Stomach smooth muscle (tissue), 2 donors: ENCODE measurements at regions not wholly inside any gene's neighbourhood (a gene's known extent, or its start where the extent isn't known, plus 50 kb on each side); places are given as distances from the start of the nearest gene placed in this dataset.

Experiments
- H3K27ac ChIP-seq: one replicate; pipeline ENCODE4 v1.7.0; 2013; ENCODE audit warnings: mild to moderate bottlenecking, low read length, inconsistent platforms
- H3K27me3 ChIP-seq, 2 donors: one replicate each; pipeline ENCODE4 v1.7.0; 2013; ENCODE audit warnings: low read length in 2 of 2; ENCODE audit not compliant: insufficient read depth in 2 of 2, control insufficient read depth in 1 of 2
- H3K36me3 ChIP-seq, 2 donors: one replicate each; pipeline ENCODE4 v1.7.0; 2013; ENCODE audit warnings: low read length in 2 of 2; ENCODE audit not compliant: control insufficient read depth in 2 of 2, insufficient read depth in 2 of 2
- H3K4me1 ChIP-seq: one replicate; pipeline ENCODE4 v1.7.0; 2013; ENCODE audit warnings: low read length; ENCODE audit not compliant: control insufficient read depth, insufficient read depth
- H3K4me3 ChIP-seq, 2 donors: one replicate each; pipeline ENCODE4 v1.7.0; 2013; ENCODE audit warnings: low read length in 2 of 2
- H3K9ac ChIP-seq, 2 donors: one replicate each; pipeline ENCODE4 v1.7.0; 2013; ENCODE audit warnings: low read length in 2 of 2, mild to moderate bottlenecking in 1 of 2
- H3K9me3 ChIP-seq, 2 donors: one replicate each; pipeline ENCODE4 v1.7.0; 2013; ENCODE audit warnings: low read length in 2 of 2; ENCODE audit not compliant: control insufficient read depth in 2 of 2
- donor health status: healthy.
- donor health status: Pancreatic carcinoma.

DNA sequence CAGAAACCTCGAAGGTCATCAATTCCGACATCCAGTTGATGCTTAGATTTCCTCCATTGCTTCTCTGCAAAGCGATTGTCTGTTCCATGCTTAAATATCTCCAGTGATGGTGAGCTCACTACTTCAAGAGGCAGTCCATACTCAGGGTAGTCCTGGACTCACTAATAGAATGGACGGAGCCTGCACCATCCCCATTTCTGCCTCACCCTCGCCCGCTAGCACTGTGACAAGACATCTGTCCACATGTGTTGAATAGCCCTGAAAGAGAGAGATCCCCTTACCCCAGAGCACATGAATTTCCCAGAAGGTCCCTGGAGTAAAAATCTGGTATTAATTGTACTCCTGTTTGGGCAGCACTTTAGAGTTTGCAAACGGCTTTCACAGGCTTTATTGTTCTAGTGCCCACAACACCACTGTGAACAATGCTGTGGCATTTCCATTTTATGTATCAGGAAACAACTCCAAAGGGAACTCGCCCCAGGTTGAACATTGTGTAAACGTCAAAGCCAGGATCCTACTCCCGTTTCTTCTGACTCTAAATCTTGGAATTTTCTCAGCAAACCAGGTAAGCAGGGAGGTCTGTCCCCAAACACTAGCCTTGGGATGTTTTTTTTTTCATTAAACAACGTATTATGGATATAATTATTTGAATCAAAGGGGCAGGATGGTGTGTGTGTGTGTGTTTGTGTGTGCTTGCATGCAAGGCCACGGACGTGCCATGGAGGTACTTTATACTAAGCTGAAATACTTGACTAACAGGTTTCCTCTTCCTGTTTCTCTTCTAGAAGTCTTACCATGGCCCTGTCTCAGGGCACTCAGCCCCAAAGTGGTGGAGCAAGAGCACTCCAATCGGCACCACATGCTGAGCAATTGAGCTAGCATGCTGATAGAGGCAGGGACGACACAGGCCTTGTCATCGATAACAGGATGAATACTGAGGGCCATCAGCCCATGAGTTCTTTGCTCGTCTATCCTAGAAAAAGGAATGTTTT, 198.3 kb downstream of the OPA1 start:
- H3K4me1 ChIP-seq: peaks cover 8% of the 10 kb centered on the region
- no peak overlapping the region for H3K4me3 ChIP-seq
- H3K27ac ChIP-seq: no peak overlapping the region
- no peaks in the 10 kb centered on the region for H3K9me3 ChIP-seq
- H3K27me3 ChIP-seq: no peaks in the 10 kb centered on the region
- H3K36me3 ChIP-seq: no peaks in the 10 kb centered on the region
- no peak overlapping the region for H3K9ac ChIP-seq

- H3K9ac ChIP-seq: no peak overlapping the region
- H3K4me1 ChIP-seq: peaks cover 6% of the 10 kb centered on the region
- no peaks in the 10 kb centered on the region for H3K9me3 ChIP-seq
- no peaks in the 10 kb centered on the region for H3K36me3 ChIP-seq
- H3K4me3 ChIP-seq: no peak overlapping the region
- no peak overlapping the region for H3K27ac ChIP-seq
- no peaks in the 10 kb centered on the region for H3K27me3 ChIP-seq
Measured at GRCh38 chr3:193793123-193793522, 200.1 kb downstream of the OPA1 start.

DNA sequence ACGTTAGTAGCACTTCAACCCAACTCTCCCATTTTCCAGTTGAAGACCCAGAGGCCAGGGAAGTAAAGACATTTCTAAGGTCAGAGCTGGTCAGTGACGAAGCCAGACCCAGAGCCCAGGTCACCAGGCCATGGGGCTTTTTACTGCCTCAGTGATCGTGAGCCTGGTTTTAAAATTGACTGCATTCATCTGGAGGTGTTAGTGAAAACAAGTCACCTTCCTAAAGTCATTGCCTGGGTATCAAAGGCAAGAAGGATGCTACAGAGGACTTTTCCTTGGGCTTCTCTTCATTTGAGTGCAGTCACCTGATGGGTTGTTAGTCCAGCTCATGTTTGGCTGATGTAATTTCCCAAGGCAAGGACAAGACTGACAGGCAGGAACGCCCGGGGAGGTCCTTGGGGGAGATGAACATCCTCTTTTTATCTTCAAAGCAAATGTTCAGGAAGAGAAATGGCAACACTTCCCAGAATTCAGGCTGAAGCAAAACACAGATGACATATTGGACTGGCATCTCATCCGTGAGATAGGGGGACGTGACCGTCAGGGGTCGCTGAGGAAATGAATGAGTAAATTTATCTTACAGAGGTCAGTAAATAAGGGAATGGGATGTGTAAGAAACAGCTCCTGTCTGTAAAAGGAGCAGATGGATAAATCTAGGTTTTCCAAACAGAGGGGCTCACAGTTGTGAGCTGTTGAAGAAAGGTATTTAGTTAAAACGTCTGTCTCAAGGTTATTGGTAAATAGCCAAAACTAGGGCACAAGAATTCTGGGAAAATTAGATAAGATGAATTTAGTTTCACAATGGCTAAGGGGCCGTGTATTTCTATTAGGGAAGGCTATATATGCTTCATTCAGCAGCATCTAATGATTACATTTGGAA, 201.2 kb downstream of the OPA1 start:
- Histone ChIP-seq H3K27me3 (no peaks in the 10 kb centered on the region), H3K9ac (no peak overlapping the region), H3K36me3 (no peaks in the 10 kb centered on the region), H3K9me3 (no peaks in the 10 kb centered on the region), H3K27ac (no peak overlapping the region), H3K4me3 (no peak overlapping the region), H3K4me1 (no peaks in the 10 kb centered on the region)

DNA sequence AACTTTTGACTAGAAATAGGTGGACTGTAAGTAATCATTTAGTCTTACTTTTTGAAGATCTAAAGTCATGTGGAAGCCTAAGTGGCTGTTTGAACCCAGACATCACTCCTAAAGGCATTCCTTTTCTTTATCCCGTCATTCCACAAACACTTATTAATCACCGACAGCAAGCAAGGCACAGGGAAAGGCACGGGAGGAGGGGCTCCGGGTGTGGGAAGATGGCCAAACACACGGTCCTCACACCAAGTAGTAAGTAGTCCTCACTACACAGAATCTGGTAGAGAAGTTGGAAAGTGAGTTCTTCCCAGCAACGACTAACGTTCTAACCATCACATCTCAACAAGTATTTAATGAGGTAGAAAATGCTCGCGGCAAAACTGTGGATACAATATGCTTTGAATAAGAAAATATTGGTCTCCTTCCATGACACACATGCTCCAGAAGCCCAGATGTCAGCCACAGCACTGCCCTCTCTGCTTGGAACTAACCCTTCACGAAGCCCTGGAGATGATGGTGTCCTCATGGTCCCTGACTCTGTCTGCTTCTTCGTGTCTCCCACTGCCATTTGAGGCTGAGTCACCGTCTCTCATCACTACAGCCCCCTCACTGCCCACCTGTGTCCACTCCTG, 202.2 kb downstream of the OPA1 start:
- Histone ChIP-seq H3K27ac (no peak overlapping the region), H3K9ac (no peak overlapping the region), H3K4me3 (no peak overlapping the region), H3K9me3 (no peaks in the 10 kb centered on the region), H3K36me3 (no peaks in the 10 kb centered on the region), H3K4me1 (no peaks in the 10 kb centered on the region), H3K27me3 (no peaks in the 10 kb centered on the region)

DNA sequence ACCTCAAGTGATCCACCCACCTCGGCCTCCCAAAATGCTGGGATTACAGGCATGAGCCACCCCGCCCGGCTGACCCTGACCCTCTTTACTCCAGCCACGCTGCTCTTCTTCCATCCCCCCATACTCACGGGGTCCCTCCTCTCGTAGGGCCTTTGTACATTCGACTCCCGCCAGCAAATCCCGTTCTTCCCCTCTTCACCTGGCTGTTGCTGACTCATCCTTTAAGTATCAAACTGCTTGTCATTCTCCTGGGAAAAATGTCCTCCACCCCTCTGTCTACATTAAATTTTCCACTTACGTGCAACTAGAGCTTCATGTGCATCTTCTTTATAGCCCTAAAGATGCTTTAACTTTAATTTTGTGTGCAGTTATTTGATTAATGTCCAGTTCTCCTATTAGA, 203.1 kb downstream of the OPA1 start:
- Histone ChIP-seq H3K4me1 (no peaks in the 10 kb centered on the region), H3K9me3 (no peaks in the 10 kb centered on the region), H3K27me3 (no peaks in the 10 kb centered on the region), H3K4me3 (no peak overlapping the region), H3K36me3 (no peaks in the 10 kb centered on the region), H3K27ac (no peak overlapping the region), H3K9ac (no peak overlapping the region)

DNA sequence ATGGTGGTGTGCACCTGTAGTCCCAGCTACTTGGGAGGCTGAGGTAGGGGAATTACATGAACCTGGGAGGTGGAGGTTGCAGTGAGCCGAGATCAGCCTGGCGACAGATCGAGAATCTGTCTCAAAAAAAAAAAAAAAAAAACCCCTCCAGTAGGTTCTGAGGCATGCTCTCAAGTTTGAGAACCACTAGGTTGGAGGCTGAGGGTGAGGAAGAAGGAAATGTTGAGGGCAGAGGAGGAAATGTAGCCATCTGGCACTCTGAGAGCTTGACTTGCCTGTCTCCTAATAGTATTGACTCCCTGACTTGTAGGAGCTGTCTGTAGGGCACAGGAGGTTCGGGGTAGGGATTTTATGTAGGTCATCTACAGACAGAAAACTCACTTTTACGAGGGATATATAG, 204.6 kb downstream of the OPA1 start:
- Histone ChIP-seq H3K9ac (no peak overlapping the region), H3K4me1 (no peaks in the 10 kb centered on the region), H3K9me3 (no peaks in the 10 kb centered on the region), H3K4me3 (no peak overlapping the region), H3K36me3 (no peaks in the 10 kb centered on the region), H3K27ac (no peak overlapping the region), H3K27me3 (no peaks in the 10 kb centered on the region)

DNA sequence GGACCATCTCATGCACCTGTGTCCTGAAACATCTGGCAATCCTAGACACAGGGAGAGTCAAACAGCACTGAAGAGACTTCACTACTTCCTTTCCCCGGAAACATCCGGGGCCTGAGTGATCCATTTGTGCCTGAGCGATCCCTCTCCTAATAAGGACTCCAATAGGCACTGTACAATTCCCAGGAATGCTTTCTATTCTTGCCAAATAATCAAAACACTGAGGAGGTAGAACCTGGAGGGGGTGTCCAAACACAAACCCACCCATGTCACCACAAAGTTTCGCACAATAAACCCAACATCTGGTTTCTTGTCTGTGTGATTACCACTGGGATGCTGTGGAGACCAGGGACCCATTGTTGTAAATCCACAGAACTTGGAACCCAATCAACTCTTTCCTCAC, 205.0 kb downstream of the OPA1 start:
- H3K36me3 ChIP-seq: no peaks in the 10 kb centered on the region
- no peak overlapping the region for H3K4me3 ChIP-seq
- H3K9me3 ChIP-seq: no peaks in the 10 kb centered on the region
- no peaks in the 10 kb centered on the region for H3K27me3 ChIP-seq
- no peak overlapping the region for H3K27ac ChIP-seq
- no peaks in the 10 kb centered on the region for H3K4me1 ChIP-seq
- no peak overlapping the region for H3K9ac ChIP-seq

GRCh38 chr3:193800138-193801043, 207.4 kb downstream of the OPA1 start:
- H3K27me3 ChIP-seq: no peaks in the 10 kb centered on the region
- no peaks in the 10 kb centered on the region for H3K9me3 ChIP-seq
- H3K27ac ChIP-seq: no peak overlapping the region
- H3K4me1 ChIP-seq: no peaks in the 10 kb centered on the region
- no peak overlapping the region for H3K9ac ChIP-seq
- H3K36me3 ChIP-seq: no peaks in the 10 kb centered on the region
- H3K4me3 ChIP-seq: no peak overlapping the region

GRCh38 chr3:193801097-193801496, 208.1 kb downstream of the OPA1 start:
- H3K27me3 ChIP-seq: no peaks in the 10 kb centered on the region
- H3K4me3 ChIP-seq: no peak overlapping the region
- H3K4me1 ChIP-seq: no peaks in the 10 kb centered on the region
- H3K27ac ChIP-seq: no peak overlapping the region
- H3K36me3 ChIP-seq: no peaks in the 10 kb centered on the region
- no peaks in the 10 kb centered on the region for H3K9me3 ChIP-seq
- no peak overlapping the region for H3K9ac ChIP-seq

DNA sequence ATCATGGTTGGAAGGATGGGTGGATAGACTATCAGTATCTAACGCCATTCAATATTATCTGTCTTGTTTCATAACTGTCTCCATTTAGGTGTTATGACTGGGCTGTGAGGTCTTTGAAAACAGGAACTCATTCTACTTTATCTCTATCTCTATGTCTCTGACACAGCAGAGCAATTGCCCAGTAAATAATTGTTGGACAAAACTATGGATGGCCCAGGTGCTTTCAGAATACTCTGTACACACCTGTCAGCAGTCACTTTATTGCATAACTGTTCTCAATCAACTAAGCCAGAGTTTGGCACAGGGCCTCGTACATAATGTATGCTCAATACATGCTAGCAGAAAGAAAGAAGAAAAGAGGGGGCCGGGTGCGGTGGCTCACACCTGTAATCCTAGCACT, 210.3 kb downstream of the OPA1 start:
- no peaks in the 10 kb centered on the region for H3K4me1 ChIP-seq
- H3K9me3 ChIP-seq: no peaks in the 10 kb centered on the region
- no peak overlapping the region for H3K27ac ChIP-seq
- no peak overlapping the region for H3K9ac ChIP-seq
- no peaks in the 10 kb centered on the region for H3K36me3 ChIP-seq
- no peak overlapping the region for H3K4me3 ChIP-seq
- H3K27me3 ChIP-seq: no peaks in the 10 kb centered on the region
